PC-9 (cell line): ENCODE measurements at regions not wholly inside any gene's neighbourhood (a gene's known extent, or its start where the extent isn't known, plus 50 kb on each side); places are given as distances from the start of the nearest gene placed in this dataset.

Source experiments
- BruUV-seq: library from RNA; stranded (reverse); fragments of 400-500 nt; replicated peaks from 2 replicates; lab custom pipeline; 2021; lab: Mats Ljungman, UMichigan
- CTCF ChIA-PET: fragments of 300-600 bp; sonication (Branson Sonifier 250); formaldehyde crosslinking; loops from one replicate; lab custom pipeline; 2022; ENCODE audit warnings: antibody characterized with exemption; lab: Charles Lee
- POLR2A ChIA-PET: fragments of 300-600 bp; sonication (Branson Sonifier 250); formaldehyde crosslinking; loops from one replicate; lab custom pipeline; 2022; ENCODE audit warnings: antibody characterized with exemption; ENCODE audit not compliant: unreplicated experiment; lab: Charles Lee
- DNase-seq, 2 experiments: peaks; one replicate each; pipeline versions ENCODE4 v3.0.0 to v3.0.0-alpha.2; 2015 to 2022; ENCODE audit warnings: mixed read lengths in 1 of 2
- H2AFZ ChIP-seq: fragments of 200-600 bp; sonication (generic); 2 replicates; pipeline ENCODE4 v1.8.1; 2017; ENCODE audit warnings: antibody characterized with exemption
- H3F3A ChIP-seq: fragments of 200-600 bp; sonication (generic); 2 replicates; pipeline ENCODE4 v1.8.1; 2017; ENCODE audit warnings: antibody characterized with exemption, mild to moderate bottlenecking, low read depth; ENCODE audit not compliant: insufficient read depth
- H3K27ac ChIP-seq: fragments of 200-600 bp; sonication (generic); 2 replicates; pipeline ENCODE4 v1.6.1; 2016; ENCODE audit warnings: mixed run types
- H3K27me3 ChIP-seq: fragments of 200-600 bp; sonication (generic); 2 replicates; pipeline ENCODE4 v1.6.1; 2016; ENCODE audit warnings: low read depth, mixed run types; ENCODE audit not compliant: insufficient read depth
- H3K36me3 ChIP-seq: fragments of 200-600 bp; sonication (generic); 2 replicates; pipeline ENCODE4 v1.6.1; 2016; ENCODE audit warnings: low read depth, mixed run types
- H3K4me1 ChIP-seq: fragments of 200-600 bp; sonication (generic); replicated peaks from 2 replicates; pipeline ENCODE4 v1.6.1; 2016; ENCODE audit warnings: mixed run types; ENCODE audit not compliant: insufficient read depth
- H3K4me2 ChIP-seq: fragments of 200-600 bp; sonication (generic); 2 replicates; pipeline ENCODE4 v1.6.1; 2017; ENCODE audit warnings: mixed run types
- H3K4me3 ChIP-seq: fragments of 200-600 bp; sonication (generic); 2 replicates; pipeline ENCODE4 v1.6.1; 2016; ENCODE audit warnings: mixed run types
- H3K79me2 ChIP-seq: fragments of 200-600 bp; sonication (generic); 2 replicates; pipeline ENCODE4 v1.6.1; 2017; ENCODE audit warnings: low read depth, mixed run types
- H3K9me2 ChIP-seq: fragments of 200-600 bp; sonication (generic); 2 replicates; pipeline ENCODE4 v1.8.1; 2017; ENCODE audit warnings: mild to moderate bottlenecking; ENCODE audit not compliant: insufficient read depth
- H3K9me3 ChIP-seq: fragments of 200-600 bp; sonication (generic); 2 replicates; pipeline ENCODE4 v1.8.1; 2016; ENCODE audit warnings: low read depth; ENCODE audit not compliant: insufficient read depth
- H4K20me1 ChIP-seq: fragments of 200-600 bp; sonication (generic); 2 replicates; pipeline ENCODE4 v1.8.1; 2017; ENCODE audit not compliant: insufficient read depth
- EZH2 ChIP-seq: fragments of 200-600 bp; sonication (generic); IDR thresholded peaks from 2 replicates; pipeline ENCODE4 v1.8.0; 2017; ENCODE audit warnings: antibody characterized with exemption, low read depth
- intact Hi-C: fragments of 100-400 bp; cut with micrococcal nuclease; formaldehyde crosslinking; loops from one replicate; pipeline ENCODE4 v1.10.0; 2022; ENCODE audit not compliant: unreplicated experiment
- TF ChIP-seq, protein P1 (sequence below): fragments of 200-600 bp; sonication (generic); conservative IDR thresholded peaks from 2 replicates; pipeline ENCODE4 v1.6.1; 2017; ENCODE audit warnings: mixed run types, antibody characterized with exemption, mild to moderate bottlenecking, moderate library complexity

- no peak for TF ChIP-seq EZH2
- TF ChIP-seq, protein P1, sequence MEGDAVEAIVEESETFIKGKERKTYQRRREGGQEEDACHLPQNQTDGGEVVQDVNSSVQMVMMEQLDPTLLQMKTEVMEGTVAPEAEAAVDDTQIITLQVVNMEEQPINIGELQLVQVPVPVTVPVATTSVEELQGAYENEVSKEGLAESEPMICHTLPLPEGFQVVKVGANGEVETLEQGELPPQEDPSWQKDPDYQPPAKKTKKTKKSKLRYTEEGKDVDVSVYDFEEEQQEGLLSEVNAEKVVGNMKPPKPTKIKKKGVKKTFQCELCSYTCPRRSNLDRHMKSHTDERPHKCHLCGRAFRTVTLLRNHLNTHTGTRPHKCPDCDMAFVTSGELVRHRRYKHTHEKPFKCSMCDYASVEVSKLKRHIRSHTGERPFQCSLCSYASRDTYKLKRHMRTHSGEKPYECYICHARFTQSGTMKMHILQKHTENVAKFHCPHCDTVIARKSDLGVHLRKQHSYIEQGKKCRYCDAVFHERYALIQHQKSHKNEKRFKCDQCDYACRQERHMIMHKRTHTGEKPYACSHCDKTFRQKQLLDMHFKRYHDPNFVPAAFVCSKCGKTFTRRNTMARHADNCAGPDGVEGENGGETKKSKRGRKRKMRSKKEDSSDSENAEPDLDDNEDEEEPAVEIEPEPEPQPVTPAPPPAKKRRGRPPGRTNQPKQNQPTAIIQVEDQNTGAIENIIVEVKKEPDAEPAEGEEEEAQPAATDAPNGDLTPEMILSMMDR = no peak
- Histone ChIP-seq H2AFZ (no peak overlapping the region), H3K27ac (no peak overlapping the region), H3F3A (no peaks in the 10 kb centered on the region), H3K27me3 (no peaks in the 10 kb centered on the region), H3K4me1 (no peaks in the 10 kb centered on the region), H3K79me2 (no peaks in the 10 kb centered on the region), H3K9me3 (no peaks in the 10 kb centered on the region), H3K4me2 (no peak overlapping the region), H4K20me1 (no peaks in the 10 kb centered on the region), H3K9me2 (no peaks in the 10 kb centered on the region), H3K36me3 (no peaks in the 10 kb centered on the region), H3K4me3 (no peak overlapping the region)
- BruUV-seq = no TSS peak
- intact Hi-C loops = no loop called here
- CTCF ChIA-PET = interaction anchor here (0.6 kb wide), 1 partner anchor 515 kb away, joined by 3 read pairs; no protein-coding TSS in a partner anchor
- POLR2A ChIA-PET = no interaction called here
- no peak for DNase-seq
Observed at GRCh38 chr5:105544300-105544699, 1981.7 kb upstream of the NUDT12 start.

DNA sequence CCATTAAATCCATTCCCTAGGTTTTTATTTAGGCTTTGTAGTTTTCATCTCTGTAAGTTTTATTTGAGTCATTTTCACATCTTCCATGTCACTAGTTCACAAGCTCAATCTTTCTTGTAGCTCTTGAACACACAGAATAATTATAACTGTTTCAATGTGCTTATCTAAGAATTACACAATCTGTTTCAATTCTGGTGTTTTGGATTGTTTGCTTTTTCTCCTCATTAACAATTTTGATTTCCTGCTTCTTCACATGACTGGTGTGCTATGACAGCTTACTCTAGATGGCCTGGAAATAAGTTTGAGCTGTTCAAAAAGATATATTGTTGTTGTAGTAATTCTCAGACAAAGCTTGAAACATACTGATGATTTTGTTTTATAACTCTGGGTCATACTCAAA is 1974.1 kb upstream of the NUDT12 start:
- Histone ChIP-seq H4K20me1 (no peaks in the 10 kb centered on the region), H3K9me3 (no peaks in the 10 kb centered on the region), H2AFZ (no peak overlapping the region), H3K4me2 (no peak overlapping the region), H3K27me3 (no peaks in the 10 kb centered on the region), H3F3A (no peaks in the 10 kb centered on the region), H3K79me2 (no peaks in the 10 kb centered on the region), H3K4me1 (no peaks in the 10 kb centered on the region), H3K4me3 (no peak overlapping the region), H3K36me3 (no peaks in the 10 kb centered on the region), H3K27ac (no peak overlapping the region), H3K9me2 (no peaks in the 10 kb centered on the region)
- intact Hi-C loops = no loop called here
- no peak for DNase-seq
- CTCF ChIA-PET = no interaction called here
- TF ChIP-seq, protein P1 = no peak
- no peak for TF ChIP-seq EZH2
- BruUV-seq = no TSS peak
- POLR2A ChIA-PET = interaction anchor here (0.7 kb wide), 1 partner anchor 483 kb away, joined by 3 read pairs; no protein-coding TSS in a partner anchor

- CTCF ChIA-PET = no interaction called here
- intact Hi-C loops = no loop called here
Observed at GRCh38 chr5:105530716-105531261, 1968.2 kb upstream of the NUDT12 start.

More at GRCh38 chr5:105530716-105531261, 1968.2 kb upstream of the NUDT12 start:
- BruUV-seq = no TSS peak
- no peak overlapping the region for H3K4me2 ChIP-seq
- H3K79me2 ChIP-seq = no peaks in the 10 kb centered on the region
- 0 out of 2 replicates have a peak, but pooled peaks cover 6% of the 10 kb centered on the region for H3K9me3 ChIP-seq
- no peak overlapping the region for H3K27ac ChIP-seq
- H3K9me2 ChIP-seq = no peaks in the 10 kb centered on the region
- no peak overlapping the region for H2AFZ ChIP-seq
- no peaks in the 10 kb centered on the region for H3K27me3 ChIP-seq
- POLR2A ChIA-PET = no interaction called here
- no peaks in the 10 kb centered on the region for H4K20me1 ChIP-seq
- H3K4me3 ChIP-seq = no peak overlapping the region
- TF ChIP-seq, protein P1 = no peak
- TF ChIP-seq EZH2 = no peak
- H3K4me1 ChIP-seq = no peaks in the 10 kb centered on the region
- H3F3A ChIP-seq = no peaks in the 10 kb centered on the region
- no peak for DNase-seq
- no peaks in the 10 kb centered on the region for H3K36me3 ChIP-seq
